ENCODE measurements at regions not wholly inside any gene's neighbourhood (a gene's known extent, or its start where the extent isn't known, plus 50 kb on each side); places are given as distances from the start of the nearest gene placed in this dataset.

DNA sequence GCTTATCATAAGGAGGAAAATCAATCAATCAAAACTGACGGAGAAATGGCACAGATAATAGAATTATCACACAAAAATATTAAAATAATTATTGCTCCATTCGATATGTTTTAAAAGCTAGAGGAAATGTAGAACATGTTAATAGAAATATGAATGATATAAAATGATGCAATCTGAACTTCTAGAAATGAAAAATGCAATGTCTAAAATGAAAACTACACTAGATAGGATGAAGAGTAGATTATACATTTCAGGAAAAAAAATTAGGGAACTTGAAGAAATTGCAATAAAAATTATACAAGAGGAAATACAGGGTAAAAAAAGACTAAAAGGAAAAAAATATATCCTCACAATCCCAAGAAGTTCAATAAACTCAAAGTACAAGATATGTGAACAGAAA lies 80.2 kb upstream of the TP63 start:
- no peak for ATAC-seq (ENCODE audit: insufficient read depth, low read depth)
- Histone ChIP-seq H3K4me3 (ENCODE audit: low read depth in 1 of 2, low read length in 2 of 2) (no peak overlapping the region), H3K9me3 (ENCODE audit: insufficient read depth, low read length, severe bottlenecking) (no peaks in the 10 kb centered on the region), H3K36me3 (ENCODE audit: insufficient read depth, low read length) (no peaks in the 10 kb centered on the region), H2AFZ (ENCODE audit: low read depth, low read length) (no peak overlapping the region), H3K79me2 (ENCODE audit: insufficient read depth, low read length) (no peaks in the 10 kb centered on the region), H3K4me2 (ENCODE audit: insufficient read depth, low read length) (no peak overlapping the region), H3K27me3 (ENCODE audit: insufficient read depth, low read length, poor library complexity) (no peaks in the 10 kb centered on the region), H3K4me1 (ENCODE audit: insufficient read depth, low read length) (no peaks in the 10 kb centered on the region), H4K20me1 (ENCODE audit: insufficient read depth, low read length) (no peaks in the 10 kb centered on the region), H3K27ac (ENCODE audit: low read length) (no peak overlapping the region), H3K9ac (ENCODE audit: low read depth, low read length) (no peak overlapping the region)
- TF ChIP-seq EZH2 (IDR thresholded peaks at IDR 0.05; ENCODE audit: borderline replicate concordance, low read depth, low read length, severe bottlenecking): no peak
- TF ChIP-seq, protein P1, sequence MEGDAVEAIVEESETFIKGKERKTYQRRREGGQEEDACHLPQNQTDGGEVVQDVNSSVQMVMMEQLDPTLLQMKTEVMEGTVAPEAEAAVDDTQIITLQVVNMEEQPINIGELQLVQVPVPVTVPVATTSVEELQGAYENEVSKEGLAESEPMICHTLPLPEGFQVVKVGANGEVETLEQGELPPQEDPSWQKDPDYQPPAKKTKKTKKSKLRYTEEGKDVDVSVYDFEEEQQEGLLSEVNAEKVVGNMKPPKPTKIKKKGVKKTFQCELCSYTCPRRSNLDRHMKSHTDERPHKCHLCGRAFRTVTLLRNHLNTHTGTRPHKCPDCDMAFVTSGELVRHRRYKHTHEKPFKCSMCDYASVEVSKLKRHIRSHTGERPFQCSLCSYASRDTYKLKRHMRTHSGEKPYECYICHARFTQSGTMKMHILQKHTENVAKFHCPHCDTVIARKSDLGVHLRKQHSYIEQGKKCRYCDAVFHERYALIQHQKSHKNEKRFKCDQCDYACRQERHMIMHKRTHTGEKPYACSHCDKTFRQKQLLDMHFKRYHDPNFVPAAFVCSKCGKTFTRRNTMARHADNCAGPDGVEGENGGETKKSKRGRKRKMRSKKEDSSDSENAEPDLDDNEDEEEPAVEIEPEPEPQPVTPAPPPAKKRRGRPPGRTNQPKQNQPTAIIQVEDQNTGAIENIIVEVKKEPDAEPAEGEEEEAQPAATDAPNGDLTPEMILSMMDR (IDR thresholded peaks at IDR 0.05; ENCODE audit: borderline replicate concordance, extremely low read depth, low read length, poor library complexity, severe bottlenecking): no peak
- no peak for DNase-seq

DNA sequence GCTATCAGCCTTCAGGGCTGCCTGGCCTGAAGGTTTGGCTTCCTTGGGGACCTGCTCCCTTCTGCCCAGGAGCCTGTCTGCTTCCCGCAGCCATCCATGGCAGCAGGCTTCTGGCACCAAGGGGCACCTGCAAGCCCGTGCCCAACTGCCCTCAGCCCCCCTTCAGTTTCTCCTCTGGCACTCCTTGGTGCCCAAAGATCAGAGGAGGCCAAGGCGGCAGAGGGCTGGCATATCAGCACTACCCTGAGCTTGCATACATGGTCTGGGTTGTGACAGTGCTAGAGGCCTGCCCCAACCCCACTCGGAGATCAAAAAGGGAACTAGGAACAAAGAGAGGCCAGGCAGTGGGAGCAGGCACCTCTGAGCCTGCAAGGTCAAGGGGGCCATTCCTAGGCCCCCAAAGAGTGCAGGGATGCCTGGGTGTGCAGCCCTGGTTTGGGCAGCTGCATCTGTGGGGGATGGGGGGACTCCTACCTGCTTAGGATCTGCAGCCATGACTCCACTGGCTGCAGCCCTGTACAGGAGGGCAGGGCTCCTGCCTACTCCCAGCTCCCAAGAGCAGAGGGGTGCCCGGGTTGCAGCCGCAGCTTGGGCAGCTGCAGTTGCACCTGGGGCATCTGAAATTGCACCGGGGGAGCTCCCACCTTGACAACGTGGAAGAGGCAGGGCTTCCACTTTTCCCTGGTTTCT lies 76.2 kb upstream of the TP63 start:
- no peaks in the 10 kb centered on the region for H3K9me3 ChIP-seq (ENCODE audit: insufficient read depth, low read length, severe bottlenecking)

DNA sequence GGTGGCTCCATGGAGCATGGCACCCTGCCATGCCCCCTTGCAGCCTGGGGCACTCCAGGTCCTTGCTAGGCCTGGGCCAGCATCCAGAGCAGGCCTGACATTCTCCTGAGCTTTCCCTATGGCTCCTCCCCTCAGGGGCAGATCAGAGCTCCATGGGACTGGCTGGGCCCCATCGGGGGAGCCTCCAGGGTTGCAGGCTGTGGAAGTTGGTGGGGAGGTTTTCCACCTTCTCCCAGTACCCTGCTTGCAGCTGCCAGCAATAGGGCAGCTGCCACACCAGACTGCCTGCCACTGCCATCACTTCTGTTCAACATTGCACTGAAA lies 75.7 kb upstream of the TP63 start:
- Histone ChIP-seq H3K4me1 (ENCODE audit: insufficient read depth, low read length) (no peaks in the 10 kb centered on the region), H2AFZ (ENCODE audit: low read depth, low read length) (no peak overlapping the region), H3K4me3 (ENCODE audit: low read depth in 1 of 2, low read length in 2 of 2) (no peak overlapping the region), H3K36me3 (ENCODE audit: insufficient read depth, low read length) (no peaks in the 10 kb centered on the region), H3K9ac (ENCODE audit: low read depth, low read length) (no peak overlapping the region), H3K79me2 (ENCODE audit: insufficient read depth, low read length) (no peaks in the 10 kb centered on the region), H3K27me3 (ENCODE audit: insufficient read depth, low read length, poor library complexity) (no peaks in the 10 kb centered on the region), H4K20me1 (ENCODE audit: insufficient read depth, low read length) (no peaks in the 10 kb centered on the region), H3K9me3 (ENCODE audit: insufficient read depth, low read length, severe bottlenecking) (no peaks in the 10 kb centered on the region), H3K27ac (ENCODE audit: low read length) (no peak overlapping the region), H3K4me2 (ENCODE audit: insufficient read depth, low read length) (no peak overlapping the region)
- DNase-seq (no peak), ATAC-seq (ENCODE audit: insufficient read depth, low read depth) (no peak)
- TF ChIP-seq, protein P1 (IDR thresholded peaks at IDR 0.05; ENCODE audit: borderline replicate concordance, extremely low read depth, low read length, poor library complexity, severe bottlenecking): no peak
- TF ChIP-seq EZH2 (IDR thresholded peaks at IDR 0.05; ENCODE audit: borderline replicate concordance, low read depth, low read length, severe bottlenecking): no peak

More for the DNA sequence above, 76.2 kb upstream of the TP63 start:
- Histone ChIP-seq H2AFZ (ENCODE audit: low read depth, low read length) (no peak overlapping the region), H3K27ac (ENCODE audit: low read length) (no peak overlapping the region), H3K79me2 (ENCODE audit: insufficient read depth, low read length) (no peaks in the 10 kb centered on the region), H3K27me3 (ENCODE audit: insufficient read depth, low read length, poor library complexity) (no peaks in the 10 kb centered on the region), H3K9ac (ENCODE audit: low read depth, low read length) (no peak overlapping the region), H3K4me3 (ENCODE audit: low read depth in 1 of 2, low read length in 2 of 2) (no peak overlapping the region), H4K20me1 (ENCODE audit: insufficient read depth, low read length) (no peaks in the 10 kb centered on the region), H3K4me1 (ENCODE audit: insufficient read depth, low read length) (no peaks in the 10 kb centered on the region), H3K4me2 (ENCODE audit: insufficient read depth, low read length) (no peak overlapping the region), H3K36me3 (ENCODE audit: insufficient read depth, low read length) (no peaks in the 10 kb centered on the region)
- DNase-seq: no peak
- ATAC-seq (ENCODE audit: insufficient read depth, low read depth): no peak
- TF ChIP-seq, protein P1 (IDR thresholded peaks at IDR 0.05; ENCODE audit: borderline replicate concordance, extremely low read depth, low read length, poor library complexity, severe bottlenecking): no peak
- no peak for TF ChIP-seq EZH2 (IDR thresholded peaks at IDR 0.05; ENCODE audit: borderline replicate concordance, low read depth, low read length, severe bottlenecking)

All from DND-41 (cell line).